Hepatocyte (in vitro differentiated cells): ENCODE measurements at regions not wholly inside any gene's neighbourhood (a gene's known extent, or its start where the extent isn't known, plus 50 kb on each side); places are given as distances from the start of the nearest gene placed in this dataset.

Source experiments
- DNase-seq: peaks from one replicate; pipeline ENCODE4 v3.0.0-alpha.2; 2016; ENCODE audit warnings: low spot score
- H2AFZ ChIP-seq: fragments of 200-600 bp; sonication (generic); 2 replicates; pipeline ENCODE4 v1.6.0; 2016; ENCODE audit warnings: antibody characterized with exemption, mild to moderate bottlenecking
- H3K27ac ChIP-seq: fragments of 200-600 bp; sonication (generic); 2 replicates; pipeline ENCODE4 v1.5.1; 2016; ENCODE audit warnings: mild to moderate bottlenecking
- H3K27me3 ChIP-seq: fragments of 200-600 bp; sonication (generic); 2 replicates; pipeline ENCODE4 v1.6.1; 2016
- H3K36me3 ChIP-seq: fragments of 200-600 bp; sonication (generic); replicated peaks from 2 replicates; pipeline ENCODE4 v1.5.1; 2016; ENCODE audit warnings: low read depth; ENCODE audit not compliant: insufficient read depth
- H3K4me1 ChIP-seq: fragments of 200-600 bp; sonication (generic); 2 replicates; pipeline ENCODE4 v1.5.1; 2016; ENCODE audit warnings: mild to moderate bottlenecking, moderate library complexity; ENCODE audit not compliant: insufficient read depth
- H3K4me2 ChIP-seq: fragments of 200-600 bp; sonication (generic); 2 replicates; pipeline ENCODE4 v1.6.0; 2016
- H3K4me3 ChIP-seq: fragments of 200-600 bp; sonication (generic); 2 replicates; pipeline ENCODE4 v1.5.1; 2016; ENCODE audit warnings: mild to moderate bottlenecking
- H3K79me2 ChIP-seq: fragments of 200-600 bp; sonication (generic); 2 replicates; pipeline ENCODE4 v1.6.0; 2017; ENCODE audit warnings: mild to moderate bottlenecking
- H3K9me2 ChIP-seq: fragments of 200-600 bp; sonication (generic); replicated peaks from 2 replicates; pipeline ENCODE4 v1.6.0; 2017; ENCODE audit warnings: mild to moderate bottlenecking; ENCODE audit not compliant: insufficient read depth
- H3K9me3 ChIP-seq: fragments of 200-600 bp; sonication (generic); 2 replicates; pipeline ENCODE4 v1.5.1; 2016; ENCODE audit warnings: low read depth, mild to moderate bottlenecking
- H4K20me1 ChIP-seq: fragments of 200-600 bp; sonication (generic); 2 replicates; pipeline ENCODE4 v1.6.0; 2016; ENCODE audit warnings: mild to moderate bottlenecking; ENCODE audit not compliant: insufficient read depth, poor library complexity, severe bottlenecking
- CTCF ChIP-seq: fragments of 200-600 bp; sonication (generic); IDR thresholded peaks from 2 replicates; pipeline ENCODE4 v1.5.1; 2016; ENCODE audit warnings: antibody characterized with exemption, mild to moderate bottlenecking; ENCODE audit not compliant: poor library complexity
- EZH2 ChIP-seq: fragments of 200-600 bp; sonication (generic); IDR thresholded peaks from 2 replicates; pipeline ENCODE4 v1.6.1; 2016; ENCODE audit warnings: antibody characterized with exemption, mild to moderate bottlenecking, borderline replicate concordance
- EZH2phosphoT487 ChIP-seq: fragments of 200-600 bp; sonication (generic); IDR thresholded peaks from one replicate; pipeline ENCODE4 v1.6.1; 2018; ENCODE audit warnings: antibody characterized with exemption, mild to moderate bottlenecking, low read depth, moderate library complexity; ENCODE audit not compliant: unreplicated experiment, severe bottlenecking
- WGBS: methylation state at CpG from one replicate; pipeline ENCODE4 v1.1.6; 2016; ENCODE audit warnings: low lambda C conversion rate; ENCODE audit errors: missing lambda C conversion rate; 5-methylcytosine and 5-hydroxymethylcytosine counted together

GRCh38 chr15:100788418-100789105 is 91.1 kb upstream of the ALDH1A3 start:
- Histone ChIP-seq H3K4me2 (no peak overlapping the region), H3K27ac (no peak overlapping the region), H3K27me3 (no peaks in the 10 kb centered on the region), H3K9me2 (no peaks in the 10 kb centered on the region), H2AFZ (no peak overlapping the region), H4K20me1 (no peaks in the 10 kb centered on the region), H3K4me3 (no peak overlapping the region), H3K79me2 (no peaks in the 10 kb centered on the region), H3K9me3 (no peaks in the 10 kb centered on the region), H3K4me1 (no peaks in the 10 kb centered on the region), H3K36me3 (no peaks in the 10 kb centered on the region)
- WGBS = 88% methylated on average over 7 of the region's 7 CpGs
- DNase-seq = no peak
- no peak for TF ChIP-seq EZH2phosphoT487
- no peak for TF ChIP-seq EZH2

GRCh38 chr15:100790786-100791265 is 88.8 kb upstream of the ALDH1A3 start:
- Histone ChIP-seq H3K27me3 (no peaks in the 10 kb centered on the region), H3K4me3 (no peak overlapping the region), H4K20me1 (no peaks in the 10 kb centered on the region), H3K36me3 (no peaks in the 10 kb centered on the region), H3K27ac (no peak overlapping the region), H3K9me2 (no peaks in the 10 kb centered on the region), H3K4me2 (no peak overlapping the region), H3K9me3 (no peaks in the 10 kb centered on the region), H3K4me1 (no peaks in the 10 kb centered on the region), H2AFZ (no peak overlapping the region), H3K79me2 (no peaks in the 10 kb centered on the region)
- DNase-seq = no peak
- no peak for TF ChIP-seq CTCF
- 96% methylated on average over 8 of the region's 8 CpGs for whole genome bisulfite sequencing

- Histone ChIP-seq H3K79me2 (no peaks in the 10 kb centered on the region), H3K9me2 (peaks cover 3% of the 10 kb centered on the region)
- WGBS = 88% methylated on average over 3 of the region's 3 CpGs
Measured at GRCh38 chr15:100794008-100794407, 85.6 kb upstream of the ALDH1A3 start.

More at GRCh38 chr15:100794008-100794407, 85.6 kb upstream of the ALDH1A3 start:
- no peak overlapping the region for H3K4me2 ChIP-seq
- H3K9me3 ChIP-seq = no peaks in the 10 kb centered on the region
- no peak for TF ChIP-seq CTCF
- no peak for TF ChIP-seq EZH2phosphoT487
- TF ChIP-seq EZH2 = no peak
- no peaks in the 10 kb centered on the region for H3K27me3 ChIP-seq
- no peak overlapping the region for H3K4me3 ChIP-seq
- no peak overlapping the region for H3K27ac ChIP-seq
- H4K20me1 ChIP-seq = no peaks in the 10 kb centered on the region
- no peaks in the 10 kb centered on the region for H3K4me1 ChIP-seq
- no peaks in the 10 kb centered on the region for H3K36me3 ChIP-seq
- no peak for DNase-seq
- no peak overlapping the region for H2AFZ ChIP-seq
